ENCODE measurements at regions not wholly inside any gene's neighbourhood (a gene's known extent, or its start where the extent isn't known, plus 50 kb on each side); places are given as distances from the start of the nearest gene placed in this dataset.
A peak's percentile ranks its signal among the peaks of the same experiment; 100 is the strongest.

DNA sequence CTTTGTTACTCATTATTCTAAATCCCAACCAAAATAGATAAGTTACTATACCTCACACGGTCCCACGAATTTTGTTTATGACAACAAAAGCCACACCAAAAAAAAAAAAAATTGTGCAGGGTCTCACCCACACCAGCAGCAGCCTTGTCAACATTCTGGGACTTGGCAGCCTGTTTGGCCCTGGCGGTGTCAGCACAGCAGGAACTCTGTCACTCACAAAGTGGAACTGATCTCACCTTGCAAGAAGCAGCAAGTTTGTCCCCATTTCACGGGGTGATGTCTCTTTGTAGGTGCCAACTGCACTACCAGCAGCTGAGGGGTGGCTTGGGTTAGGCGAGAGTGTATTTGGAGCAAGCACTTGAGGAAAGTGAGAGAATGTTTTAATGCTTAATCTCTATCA lies 75.0 kb upstream of the CHRM3 start:
- intact Hi-C loops (cut with micrococcal nuclease; ENCODE audit: unreplicated experiment) = no loop called here
- ChIA-PET CTCF (no interaction called here), POLR2A (ENCODE audit: unreplicated experiment) (no interaction called here)
- Histone ChIP-seq H3K9me3 (ENCODE audit: insufficient read depth, low read depth) (no peaks in the 10 kb centered on the region; the same call in 1 of the 2 replicates), H2AFZ (no peak overlapping the region), H3K4me2 (no peak overlapping the region), H3K27ac (no peak overlapping the region), H3K27me3 (ENCODE audit: insufficient read depth, low read depth) (peaks cover 1% of the 10 kb centered on the region; the same call in 1 of the 2 replicates), H3K4me1 (replicated peaks; ENCODE audit: insufficient read depth) (no peaks in the 10 kb centered on the region), H3F3A (ENCODE audit: insufficient read depth, low read depth) (no peaks in the 10 kb centered on the region), H3K4me3 (no peak overlapping the region), H3K79me2 (ENCODE audit: low read depth) (no peaks in the 10 kb centered on the region), H3K36me3 (ENCODE audit: low read depth) (no peaks in the 10 kb centered on the region), H4K20me1 (ENCODE audit: insufficient read depth) (no peaks in the 10 kb centered on the region), H3K9me2 (ENCODE audit: insufficient read depth) (no peaks in the 10 kb centered on the region)
- TF ChIP-seq, protein P1, sequence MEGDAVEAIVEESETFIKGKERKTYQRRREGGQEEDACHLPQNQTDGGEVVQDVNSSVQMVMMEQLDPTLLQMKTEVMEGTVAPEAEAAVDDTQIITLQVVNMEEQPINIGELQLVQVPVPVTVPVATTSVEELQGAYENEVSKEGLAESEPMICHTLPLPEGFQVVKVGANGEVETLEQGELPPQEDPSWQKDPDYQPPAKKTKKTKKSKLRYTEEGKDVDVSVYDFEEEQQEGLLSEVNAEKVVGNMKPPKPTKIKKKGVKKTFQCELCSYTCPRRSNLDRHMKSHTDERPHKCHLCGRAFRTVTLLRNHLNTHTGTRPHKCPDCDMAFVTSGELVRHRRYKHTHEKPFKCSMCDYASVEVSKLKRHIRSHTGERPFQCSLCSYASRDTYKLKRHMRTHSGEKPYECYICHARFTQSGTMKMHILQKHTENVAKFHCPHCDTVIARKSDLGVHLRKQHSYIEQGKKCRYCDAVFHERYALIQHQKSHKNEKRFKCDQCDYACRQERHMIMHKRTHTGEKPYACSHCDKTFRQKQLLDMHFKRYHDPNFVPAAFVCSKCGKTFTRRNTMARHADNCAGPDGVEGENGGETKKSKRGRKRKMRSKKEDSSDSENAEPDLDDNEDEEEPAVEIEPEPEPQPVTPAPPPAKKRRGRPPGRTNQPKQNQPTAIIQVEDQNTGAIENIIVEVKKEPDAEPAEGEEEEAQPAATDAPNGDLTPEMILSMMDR (conservative IDR thresholded peaks at IDR 0.05) = no peak
- TF ChIP-seq EZH2 (IDR thresholded peaks at IDR 0.05; ENCODE audit: low read depth) = no peak
- BruUV-seq (replicated peaks) = no TSS peak
- DNase-seq = no peak

DNA sequence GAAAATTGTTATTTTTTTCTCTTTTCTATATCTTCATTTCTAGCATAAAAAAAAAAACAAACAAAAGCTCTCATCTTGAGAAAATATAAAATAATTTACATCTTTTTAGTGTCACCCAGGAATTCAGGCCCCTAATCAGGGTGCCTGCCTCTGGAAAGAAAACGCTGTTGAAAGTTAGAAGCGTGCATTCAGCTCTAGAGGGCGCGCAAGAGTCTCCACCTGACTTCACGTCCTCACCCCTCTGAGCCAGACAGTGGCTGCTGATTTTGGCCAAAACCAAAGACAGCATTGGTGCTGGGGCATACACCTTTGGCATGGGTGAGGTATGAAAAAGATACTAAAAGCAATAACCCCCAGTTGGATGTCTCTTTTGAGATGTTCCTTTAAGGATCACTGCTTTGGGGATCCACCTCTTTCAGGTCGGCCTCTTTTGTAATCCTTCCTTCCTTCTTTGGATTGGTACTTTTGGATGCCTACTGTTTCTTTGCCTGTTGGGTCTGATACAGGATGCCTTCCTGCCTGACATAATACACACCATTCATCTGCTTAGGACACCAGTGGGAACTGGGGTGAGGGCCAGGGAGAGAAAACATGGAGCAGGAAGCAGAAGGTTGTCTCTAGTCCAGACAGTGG lies 77.6 kb upstream of the CHRM3 start:
- Histone ChIP-seq H4K20me1 (ENCODE audit: insufficient read depth) (no peaks in the 10 kb centered on the region), H3K9me2 (ENCODE audit: insufficient read depth) (no peaks in the 10 kb centered on the region), H3K27ac (no peak overlapping the region), H3K9me3 (ENCODE audit: insufficient read depth, low read depth) (no peaks in the 10 kb centered on the region; the same call in 1 of the 2 replicates), H3F3A (ENCODE audit: insufficient read depth, low read depth) (no peaks in the 10 kb centered on the region), H3K4me3 (no peak overlapping the region), H3K79me2 (ENCODE audit: low read depth) (no peaks in the 10 kb centered on the region), H3K4me2 (no peak overlapping the region), H2AFZ (no peak overlapping the region), H3K27me3 (ENCODE audit: insufficient read depth, low read depth) (no peaks in the 10 kb centered on the region), H3K4me1 (replicated peaks; ENCODE audit: insufficient read depth) (no peaks in the 10 kb centered on the region), H3K36me3 (ENCODE audit: low read depth) (no peaks in the 10 kb centered on the region)
- ChIA-PET POLR2A (ENCODE audit: unreplicated experiment) (no interaction called here), CTCF (no interaction called here)
- no TSS peak for BruUV-seq (replicated peaks)
- TF ChIP-seq, protein P1 (conservative IDR thresholded peaks at IDR 0.05) = peak; percentile 67
- no peak for TF ChIP-seq EZH2 (IDR thresholded peaks at IDR 0.05; ENCODE audit: low read depth)
- DNase-seq = peak in 1 of 2 experiments; percentile 28
- intact Hi-C loops (cut with micrococcal nuclease; ENCODE audit: unreplicated experiment) = loop anchor here (1.0 to 2.0 kb wide), 2 partner anchors 589 to 668 kb away; no protein-coding TSS in a partner anchor

DNA sequence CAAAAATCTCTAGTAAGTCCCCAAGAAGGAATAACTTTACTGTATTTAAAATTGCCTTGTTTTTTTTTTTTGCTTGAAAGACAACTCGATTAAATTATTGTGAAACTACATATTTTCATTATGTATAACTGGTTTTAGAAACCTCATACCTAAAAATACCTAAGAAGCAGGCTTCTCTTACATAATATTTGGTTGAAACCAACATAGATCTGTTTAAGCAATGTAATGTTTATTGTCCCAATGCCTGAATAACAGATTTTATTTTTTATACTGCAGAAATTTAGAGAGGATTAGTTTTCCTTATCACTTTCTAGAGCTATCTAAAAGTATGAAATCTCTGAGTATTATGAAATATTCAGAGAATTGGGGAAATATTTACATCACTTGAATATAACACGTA lies 78.5 kb upstream of the CHRM3 start:
- no peaks in the 10 kb centered on the region; the same call in 1 of the 2 replicates for H3K9me3 ChIP-seq (ENCODE audit: insufficient read depth, low read depth)
- no peak overlapping the region for H3K4me2 ChIP-seq
- no peaks in the 10 kb centered on the region for H3K4me1 ChIP-seq (replicated peaks; ENCODE audit: insufficient read depth)
- no peaks in the 10 kb centered on the region for H3K79me2 ChIP-seq (ENCODE audit: low read depth)
- H3F3A ChIP-seq (ENCODE audit: insufficient read depth, low read depth) = no peaks in the 10 kb centered on the region
- ChIA-PET CTCF (no interaction called here), POLR2A (ENCODE audit: unreplicated experiment) (no interaction called here)
- no peaks in the 10 kb centered on the region for H4K20me1 ChIP-seq (ENCODE audit: insufficient read depth)
- DNase-seq = no peak
- no peaks in the 10 kb centered on the region for H3K9me2 ChIP-seq (ENCODE audit: insufficient read depth)
- no peaks in the 10 kb centered on the region for H3K27me3 ChIP-seq (ENCODE audit: insufficient read depth, low read depth)
- no TSS peak for BruUV-seq (replicated peaks)
- H3K36me3 ChIP-seq (ENCODE audit: low read depth) = no peaks in the 10 kb centered on the region
- no peak overlapping the region for H2AFZ ChIP-seq
- intact Hi-C loops (cut with micrococcal nuclease; ENCODE audit: unreplicated experiment) = loop anchor here (1.0 to 2.0 kb wide), 2 partner anchors 590 to 669 kb away; no protein-coding TSS in a partner anchor
- TF ChIP-seq, protein P1 (conservative IDR thresholded peaks at IDR 0.05) = no peak
- TF ChIP-seq EZH2 (IDR thresholded peaks at IDR 0.05; ENCODE audit: low read depth) = no peak
- H3K27ac ChIP-seq = no peak overlapping the region
- no peak overlapping the region for H3K4me3 ChIP-seq
